ENCODE measurements at regions not wholly inside any gene's neighbourhood (a gene's known extent, or its start where the extent isn't known, plus 50 kb on each side); places are given as distances from the start of the nearest gene placed in this dataset.

DNA sequence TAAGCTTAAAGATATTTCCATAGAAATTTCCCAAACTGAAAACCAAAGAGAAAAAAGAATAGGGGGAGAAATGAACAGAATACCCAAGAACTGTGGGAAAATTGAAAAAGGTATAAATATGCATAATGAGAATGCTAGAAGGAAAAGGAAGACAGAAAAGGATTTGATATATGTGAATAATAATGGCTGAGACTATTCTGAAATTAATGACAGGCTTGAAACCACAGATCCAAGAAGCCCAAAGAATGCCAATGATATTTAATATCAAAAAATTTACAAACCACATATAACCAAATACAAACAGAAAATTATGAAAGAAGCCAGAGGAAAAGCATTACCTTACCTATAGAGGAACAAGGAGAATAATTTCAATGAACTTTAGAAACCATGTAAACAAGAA, 153.0 kb downstream of the ANXA2 start:
- TF ChIP-seq, protein P1, sequence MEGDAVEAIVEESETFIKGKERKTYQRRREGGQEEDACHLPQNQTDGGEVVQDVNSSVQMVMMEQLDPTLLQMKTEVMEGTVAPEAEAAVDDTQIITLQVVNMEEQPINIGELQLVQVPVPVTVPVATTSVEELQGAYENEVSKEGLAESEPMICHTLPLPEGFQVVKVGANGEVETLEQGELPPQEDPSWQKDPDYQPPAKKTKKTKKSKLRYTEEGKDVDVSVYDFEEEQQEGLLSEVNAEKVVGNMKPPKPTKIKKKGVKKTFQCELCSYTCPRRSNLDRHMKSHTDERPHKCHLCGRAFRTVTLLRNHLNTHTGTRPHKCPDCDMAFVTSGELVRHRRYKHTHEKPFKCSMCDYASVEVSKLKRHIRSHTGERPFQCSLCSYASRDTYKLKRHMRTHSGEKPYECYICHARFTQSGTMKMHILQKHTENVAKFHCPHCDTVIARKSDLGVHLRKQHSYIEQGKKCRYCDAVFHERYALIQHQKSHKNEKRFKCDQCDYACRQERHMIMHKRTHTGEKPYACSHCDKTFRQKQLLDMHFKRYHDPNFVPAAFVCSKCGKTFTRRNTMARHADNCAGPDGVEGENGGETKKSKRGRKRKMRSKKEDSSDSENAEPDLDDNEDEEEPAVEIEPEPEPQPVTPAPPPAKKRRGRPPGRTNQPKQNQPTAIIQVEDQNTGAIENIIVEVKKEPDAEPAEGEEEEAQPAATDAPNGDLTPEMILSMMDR (IDR thresholded peaks at IDR 0.05; ENCODE audit: borderline replicate concordance, extremely low read depth, low read length, poor library complexity, severe bottlenecking) = no peak
- TF ChIP-seq EZH2 (IDR thresholded peaks at IDR 0.05; ENCODE audit: borderline replicate concordance, low read depth, low read length, severe bottlenecking) = no peak
